ENCODE measurements at regions not wholly inside any gene's neighbourhood (a gene's known extent, or its start where the extent isn't known, plus 50 kb on each side); places are given as distances from the start of the nearest gene placed in this dataset.

- no peak for DNase-seq (ENCODE audit: low read depth, low spot score)
- in situ Hi-C loops (cut with HindIII; ENCODE audit: low sequenced_read_pairs) = no loop called here
- peak; percentile 2 for TF ChIP-seq CTCF (IDR thresholded peaks at IDR 0.05; ENCODE audit: low read depth, low read length)
- H3K4me3 ChIP-seq (ENCODE audit: low read depth, low read length) = no peak overlapping the region
These were observed 234.4 kb downstream of the SEC23A start for GRCh38 chr14:38868399-38869290.

GRCh38 chr14:38867561-38868150, 235.4 kb downstream of the SEC23A start:
- peak; percentile 76 for DNase-seq (ENCODE audit: low read depth, low spot score)
- peak; percentile 87 for TF ChIP-seq CTCF (IDR thresholded peaks at IDR 0.05; ENCODE audit: low read depth, low read length)
- in situ Hi-C loops (cut with HindIII; ENCODE audit: low sequenced_read_pairs) = no loop called here
- no peak overlapping the region for H3K4me3 ChIP-seq (ENCODE audit: low read depth, low read length)

- no peak for DNase-seq (ENCODE audit: low read depth, low spot score)
- TF ChIP-seq CTCF (IDR thresholded peaks at IDR 0.05; ENCODE audit: low read depth, low read length) = no peak
- H3K4me3 ChIP-seq (ENCODE audit: low read depth, low read length) = no peak overlapping the region
- in situ Hi-C loops (cut with HindIII; ENCODE audit: low sequenced_read_pairs) = no loop called here
These were observed 236.6 kb downstream of the SEC23A start for GRCh38 chr14:38866461-38866860.

- no peak overlapping the region for H3K4me3 ChIP-seq (ENCODE audit: low read depth, low read length)
- in situ Hi-C loops (cut with HindIII; ENCODE audit: low sequenced_read_pairs) = no loop called here
- no peak for DNase-seq (ENCODE audit: low read depth, low spot score)
- TF ChIP-seq CTCF (IDR thresholded peaks at IDR 0.05; ENCODE audit: low read depth, low read length) = no peak
These were observed 240.7 kb downstream of the SEC23A start for GRCh38 chr14:38862366-38862765.

GRCh38 chr14:38860530-38860929, 242.5 kb downstream of the SEC23A start:
- no peak for DNase-seq (ENCODE audit: low read depth, low spot score)
- in situ Hi-C loops (cut with HindIII; ENCODE audit: low sequenced_read_pairs) = no loop called here
- no peak overlapping the region for H3K4me3 ChIP-seq (ENCODE audit: low read depth, low read length)
- no peak for TF ChIP-seq CTCF (IDR thresholded peaks at IDR 0.05; ENCODE audit: low read depth, low read length)

- DNase-seq (ENCODE audit: low read depth, low spot score) = no peak
- TF ChIP-seq CTCF (IDR thresholded peaks at IDR 0.05; ENCODE audit: low read depth, low read length) = no peak
- H3K4me3 ChIP-seq (ENCODE audit: low read depth, low read length) = no peak overlapping the region
- in situ Hi-C loops (cut with HindIII; ENCODE audit: low sequenced_read_pairs) = no loop called here
These were observed 246.2 kb downstream of the SEC23A start for GRCh38 chr14:38856798-38857197.
